OCI-LY7 (cell line): ENCODE measurements at regions not wholly inside any gene's neighbourhood (a gene's known extent, or its start where the extent isn't known, plus 50 kb on each side); places are given as distances from the start of the nearest gene placed in this dataset.

Experiments used
- BruUV-seq: library from RNA; stranded (reverse); fragments of 400-500 nt; replicated peaks from 2 replicates; lab custom pipeline; 2021; lab: Mats Ljungman, UMichigan
- CTCF ChIA-PET: fragments of 300-600 bp; sonication (Branson Sonifier 250); formaldehyde crosslinking; loops from one replicate; lab custom pipeline; 2022; ENCODE audit warnings: antibody characterized with exemption; ENCODE audit not compliant: unreplicated experiment; lab: Charles Lee
- POLR2A ChIA-PET: fragments of 300-600 bp; sonication (Branson Sonifier 250); formaldehyde crosslinking; loops from one replicate; lab custom pipeline; 2022; ENCODE audit warnings: antibody characterized with exemption; lab: Charles Lee
- DNase-seq: peaks from one replicate; pipeline ENCODE4 v3.0.0-alpha.2; 2015; ENCODE audit warnings: low spot score
- H2AFZ ChIP-seq: fragments of 200-600 bp; sonication (generic), shearing (Covaris generic); 2 replicates; pipeline ENCODE4 v1.6.1; 2014; ENCODE audit warnings: mild to moderate bottlenecking, antibody characterized with exemption, low read length, moderate library complexity
- H3K27ac ChIP-seq: fragments of 200-600 bp; sonication (generic); 2 replicates; pipeline ENCODE4 v1.5.1; 2014; ENCODE audit warnings: mixed run types, low read depth, mild to moderate bottlenecking, moderate library complexity, low read length, inconsistent platforms; ENCODE audit not compliant: poor library complexity, severe bottlenecking
- H3K36me3 ChIP-seq: fragments of 200-600 bp; sonication (generic); 2 replicates; pipeline ENCODE4 v1.6.1; 2014; ENCODE audit warnings: mild to moderate bottlenecking, antibody characterized with exemption, low read length, moderate library complexity, mixed read lengths; ENCODE audit not compliant: insufficient read depth
- H3K4me1 ChIP-seq: fragments of 200-600 bp; sonication (generic); 2 replicates; pipeline ENCODE4 v1.5.1; 2014; ENCODE audit warnings: mild to moderate bottlenecking, low read length; ENCODE audit not compliant: insufficient read depth, poor library complexity, severe bottlenecking
- H3K4me2 ChIP-seq: fragments of 200-600 bp; sonication (generic); 2 replicates; pipeline ENCODE4 v1.6.1; 2014; ENCODE audit warnings: mild to moderate bottlenecking, low read length
- H3K4me3 ChIP-seq: fragments of 200-600 bp; sonication (generic); 2 replicates; pipeline ENCODE4 v1.5.1; 2014; ENCODE audit warnings: mild to moderate bottlenecking, low read depth, low read length; ENCODE audit not compliant: poor library complexity, severe bottlenecking
- H3K79me2 ChIP-seq: fragments of 200-600 bp; sonication (generic); 2 replicates; pipeline ENCODE4 v1.6.1; 2016; ENCODE audit warnings: low read depth, mild to moderate bottlenecking, low read length, moderate library complexity, mixed read lengths; ENCODE audit not compliant: insufficient read depth
- H3K9me2 ChIP-seq: fragments of 200-600 bp; sonication (generic); 2 replicates; pipeline ENCODE4 v1.6.1; 2016; ENCODE audit warnings: mild to moderate bottlenecking, low read length, mixed read lengths; ENCODE audit not compliant: insufficient read depth
- H3K9me3 ChIP-seq: fragments of 200-600 bp; sonication (generic); 2 replicates; pipeline ENCODE4 v1.6.1; 2014; ENCODE audit warnings: mild to moderate bottlenecking, mixed run types, low read length, mixed read lengths
- H4K20me1 ChIP-seq: fragments of 200-600 bp; sonication (generic); 2 replicates; pipeline ENCODE4 v1.6.1; 2014; ENCODE audit warnings: mild to moderate bottlenecking, antibody characterized with exemption, low read length, moderate library complexity, mixed read lengths; ENCODE audit not compliant: insufficient read depth
- EZH2phosphoT487 ChIP-seq: fragments of 200-600 bp; sonication (generic); IDR thresholded peaks from 2 replicates; pipeline ENCODE4 v1.6.1; 2018; ENCODE audit warnings: low read depth, borderline replicate concordance, mild to moderate bottlenecking, mixed run types, antibody characterized with exemption, low read length, moderate library complexity, mixed read lengths
- intact Hi-C: fragments of 100-400 bp; cut with micrococcal nuclease; formaldehyde crosslinking; loops from one replicate; pipeline ENCODE4 v1.10.0; 2022; ENCODE audit not compliant: unreplicated experiment
- TF ChIP-seq, protein P1 (sequence below): fragments of 200-600 bp; sonication (generic); conservative IDR thresholded peaks from 2 replicates; pipeline ENCODE4 v1.5.1; 2014; ENCODE audit warnings: mild to moderate bottlenecking, antibody characterized with exemption, low read length, moderate library complexity, mixed read lengths

- no TSS peak for BruUV-seq
- no peaks in the 10 kb centered on the region for H3K79me2 ChIP-seq
- TF ChIP-seq, protein P1, sequence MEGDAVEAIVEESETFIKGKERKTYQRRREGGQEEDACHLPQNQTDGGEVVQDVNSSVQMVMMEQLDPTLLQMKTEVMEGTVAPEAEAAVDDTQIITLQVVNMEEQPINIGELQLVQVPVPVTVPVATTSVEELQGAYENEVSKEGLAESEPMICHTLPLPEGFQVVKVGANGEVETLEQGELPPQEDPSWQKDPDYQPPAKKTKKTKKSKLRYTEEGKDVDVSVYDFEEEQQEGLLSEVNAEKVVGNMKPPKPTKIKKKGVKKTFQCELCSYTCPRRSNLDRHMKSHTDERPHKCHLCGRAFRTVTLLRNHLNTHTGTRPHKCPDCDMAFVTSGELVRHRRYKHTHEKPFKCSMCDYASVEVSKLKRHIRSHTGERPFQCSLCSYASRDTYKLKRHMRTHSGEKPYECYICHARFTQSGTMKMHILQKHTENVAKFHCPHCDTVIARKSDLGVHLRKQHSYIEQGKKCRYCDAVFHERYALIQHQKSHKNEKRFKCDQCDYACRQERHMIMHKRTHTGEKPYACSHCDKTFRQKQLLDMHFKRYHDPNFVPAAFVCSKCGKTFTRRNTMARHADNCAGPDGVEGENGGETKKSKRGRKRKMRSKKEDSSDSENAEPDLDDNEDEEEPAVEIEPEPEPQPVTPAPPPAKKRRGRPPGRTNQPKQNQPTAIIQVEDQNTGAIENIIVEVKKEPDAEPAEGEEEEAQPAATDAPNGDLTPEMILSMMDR = no peak
- TF ChIP-seq EZH2phosphoT487 = no peak
- no peak overlapping the region for H2AFZ ChIP-seq
- DNase-seq = no peak
- H3K4me3 ChIP-seq = no peak overlapping the region
- H4K20me1 ChIP-seq = no peaks in the 10 kb centered on the region
- CTCF ChIA-PET = interaction anchor here (0.6 kb wide), 1 partner anchor 88 kb away, joined by 3 read pairs; no protein-coding TSS in a partner anchor
- H3K27ac ChIP-seq = no peak overlapping the region
- no peaks in the 10 kb centered on the region for H3K9me3 ChIP-seq
- H3K36me3 ChIP-seq = no peaks in the 10 kb centered on the region
- no peaks in the 10 kb centered on the region for H3K4me1 ChIP-seq
- no peak overlapping the region for H3K4me2 ChIP-seq
- H3K9me2 ChIP-seq = no peaks in the 10 kb centered on the region
- intact Hi-C loops = no loop called here
- POLR2A ChIA-PET = no interaction called here
Measured at GRCh38 chr5:127183332-127183731, 107.3 kb upstream of the MEGF10 start.

DNA sequence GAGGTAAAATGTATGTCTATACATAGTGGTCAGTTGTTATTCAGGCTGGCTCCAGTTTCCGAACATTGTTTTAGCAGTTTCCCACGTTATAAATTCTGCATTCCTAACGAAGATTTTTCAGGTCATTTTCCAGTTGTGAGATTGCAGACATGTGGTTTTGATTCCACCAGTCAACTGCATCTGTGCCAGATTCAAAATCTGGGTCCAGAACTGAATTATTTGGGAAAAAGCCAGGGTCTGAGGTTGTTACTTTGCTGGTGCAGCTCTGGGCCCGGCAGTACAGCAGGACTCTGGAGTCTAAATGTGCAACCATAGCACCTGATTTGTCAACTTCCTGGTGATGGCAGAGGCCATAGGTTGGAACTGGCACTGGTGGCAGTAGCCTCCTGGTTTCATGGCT is 105.7 kb upstream of the MEGF10 start:
- no peak overlapping the region for H3K27ac ChIP-seq
- H3K4me3 ChIP-seq = no peak overlapping the region
- ChIA-PET POLR2A (no interaction called here), CTCF (no interaction called here)
- no peak for DNase-seq
- H3K36me3 ChIP-seq = no peaks in the 10 kb centered on the region
- no TSS peak for BruUV-seq
- no peaks in the 10 kb centered on the region for H3K4me1 ChIP-seq
- TF ChIP-seq, protein P1 = no peak
- no peak for TF ChIP-seq EZH2phosphoT487
- intact Hi-C loops = no loop called here
- no peaks in the 10 kb centered on the region for H4K20me1 ChIP-seq
- H3K4me2 ChIP-seq = no peak overlapping the region
- no peaks in the 10 kb centered on the region for H3K9me2 ChIP-seq
- no peaks in the 10 kb centered on the region for H3K9me3 ChIP-seq
- H3K79me2 ChIP-seq = no peaks in the 10 kb centered on the region
- H2AFZ ChIP-seq = no peak overlapping the region

- CTCF ChIA-PET = no interaction called here
- DNase-seq = no peak
- no peak for TF ChIP-seq EZH2phosphoT487
- TF ChIP-seq, protein P1 = no peak
- Histone ChIP-seq H3K4me1 (no peaks in the 10 kb centered on the region), H3K79me2 (no peaks in the 10 kb centered on the region), H3K4me3 (no peak overlapping the region), H3K36me3 (no peaks in the 10 kb centered on the region), H3K9me2 (no peaks in the 10 kb centered on the region), H4K20me1 (no peaks in the 10 kb centered on the region), H3K4me2 (no peak overlapping the region), H3K27ac (no peak overlapping the region), H2AFZ (no peak overlapping the region), H3K9me3 (no peaks in the 10 kb centered on the region)
- intact Hi-C loops = no loop called here
- POLR2A ChIA-PET = interaction anchor here (0.6 kb wide), 1 partner anchor 739 kb away, joined by 3 read pairs; no protein-coding TSS in a partner anchor
- BruUV-seq = no TSS peak
Measured at GRCh38 chr5:127186657-127187056, 103.9 kb upstream of the MEGF10 start.
